Dermis microvascular lymphatic vessel endothelial cell (primary cell): ENCODE measurements at regions not wholly inside any gene's neighbourhood (a gene's known extent, or its start where the extent isn't known, plus 50 kb on each side); places are given as distances from the start of the nearest gene placed in this dataset.

Source experiments
- DNase-seq, 2 donors: peaks; one replicate each; pipeline versions ENCODE4 v3.0.0 to v3.0.0-alpha.2; 2010; ENCODE audit warnings: low read depth in 2 of 2

- no peak for DNase-seq
Measured at GRCh38 chr13:34311251-34311650, 493.3 kb downstream of the RFC3 start.

- DNase-seq, result no peak
Measured at GRCh38 chr13:34312578-34312977, 494.6 kb downstream of the RFC3 start.

- DNase-seq, result no peak
Measured at GRCh38 chr13:34320084-34320483, 502.1 kb downstream of the RFC3 start.

- no peak for DNase-seq
Measured at GRCh38 chr13:34322014-34322742, 504.2 kb downstream of the RFC3 start.

GRCh38 chr13:34322743-34323074 lies 504.8 kb downstream of the RFC3 start:
- no peak for DNase-seq

- DNase-seq, result no peak
Measured at GRCh38 chr13:34335014-34336007, 517.4 kb downstream of the RFC3 start.

- no peak for DNase-seq
Measured at GRCh38 chr13:34338102-34338501, 520.2 kb downstream of the RFC3 start.

GRCh38 chr13:34340534-34340933 lies 522.6 kb downstream of the RFC3 start:
- no peak for DNase-seq

- no peak for DNase-seq
Measured at GRCh38 chr13:34343413-34343940, 525.5 kb downstream of the RFC3 start.

- no peak for DNase-seq
Measured at GRCh38 chr13:34344816-34345215, 526.9 kb downstream of the RFC3 start.

GRCh38 chr13:34345258-34345965 lies 527.5 kb downstream of the RFC3 start:
- DNase-seq, result no peak

GRCh38 chr13:34346626-34347025 lies 528.7 kb downstream of the RFC3 start:
- no peak for DNase-seq

GRCh38 chr13:34347784-34348573 lies 530.0 kb downstream of the RFC3 start:
- DNase-seq, result no peak

- DNase-seq, result peak in 1 of 2 donors; percentile 12
Measured at GRCh38 chr13:34349091-34349722, 531.3 kb downstream of the RFC3 start.

- no peak for DNase-seq
Measured at GRCh38 chr13:34350671-34351070, 532.7 kb downstream of the RFC3 start.

- DNase-seq, result no peak
Measured at GRCh38 chr13:34351134-34351533, 533.2 kb downstream of the RFC3 start.

- no peak for DNase-seq
Measured at GRCh38 chr13:34352958-34353357, 535.0 kb downstream of the RFC3 start.

GRCh38 chr13:34356686-34357434 lies 538.9 kb downstream of the RFC3 start:
- DNase-seq, result no peak

GRCh38 chr13:34357435-34358232 lies 539.7 kb downstream of the RFC3 start:
- DNase-seq, result peak in 1 of 2 donors; percentile 51
